AG10803 (cell line): ENCODE measurements at regions not wholly inside any gene's neighbourhood (a gene's known extent, or its start where the extent isn't known, plus 50 kb on each side); places are given as distances from the start of the nearest gene placed in this dataset.

Experiments used
- DNase-seq: peaks from one replicate; pipeline ENCODE4 v3.0.0; 2010; ENCODE audit warnings: low read depth
- H3K4me3 ChIP-seq: 2 replicates; pipeline ENCODE4 v1.5.1; 2011; ENCODE audit warnings: mild to moderate bottlenecking, low read length, control low read depth
- CTCF ChIP-seq: conservative IDR thresholded peaks from 2 replicates; pipeline ENCODE4 v1.5.1; 2011; ENCODE audit warnings: mild to moderate bottlenecking, low read length, control low read depth, inconsistent platforms

GRCh38 chr6:21861942-21862341, 268.4 kb downstream of the SOX4 start:
- no peak overlapping the region for H3K4me3 ChIP-seq
- no peak for DNase-seq
- TF ChIP-seq CTCF = no peak

GRCh38 chr6:21864206-21864605, 270.7 kb downstream of the SOX4 start:
- DNase-seq = no peak
- no peak for TF ChIP-seq CTCF
- H3K4me3 ChIP-seq = no peak overlapping the region

GRCh38 chr6:21868226-21868625, 274.7 kb downstream of the SOX4 start:
- no peak for TF ChIP-seq CTCF
- DNase-seq = no peak
- no peak overlapping the region for H3K4me3 ChIP-seq

GRCh38 chr6:21869085-21869771, 275.7 kb downstream of the SOX4 start:
- TF ChIP-seq CTCF = no peak
- DNase-seq = no peak
- H3K4me3 ChIP-seq = no peak overlapping the region

- no peak for TF ChIP-seq CTCF
- no peak overlapping the region for H3K4me3 ChIP-seq
- DNase-seq = no peak
Measured at GRCh38 chr6:21870076-21870730, 276.7 kb downstream of the SOX4 start.

- no peak for DNase-seq
- no peak overlapping the region for H3K4me3 ChIP-seq
- TF ChIP-seq CTCF = no peak
Measured at GRCh38 chr6:21871831-21872230, 278.3 kb downstream of the SOX4 start.

GRCh38 chr6:21872749-21873148, 279.2 kb downstream of the SOX4 start:
- DNase-seq = no peak
- no peak for TF ChIP-seq CTCF
- H3K4me3 ChIP-seq = no peak overlapping the region
